AG04449 (cell line): ENCODE measurements at regions not wholly inside any gene's neighbourhood (a gene's known extent, or its start where the extent isn't known, plus 50 kb on each side); places are given as distances from the start of the nearest gene placed in this dataset.
"Not testable (repeated sequence)": the region's sequence is repeated elsewhere in the genome, so short reads cannot be mapped to it uniquely, and the experiment has no call there.

Experiments used
- CTCF ChIA-PET: fragments of 350-600 bp; formaldehyde crosslinking; extraction: SDS; loops from one replicate; lab custom pipeline; 2021; ENCODE audit warnings: antibody characterized with exemption; lab: Yijun Ruan, JAX
- POLR2A ChIA-PET: fragments of 400-600, 350-600 bp; formaldehyde crosslinking; extraction: SDS; loops from one replicate; lab custom pipeline; 2020; ENCODE audit warnings: antibody characterized with exemption, inconsistent platforms; lab: Yijun Ruan, JAX
- DNase-seq: peaks from one replicate; pipeline ENCODE4 v3.0.0-alpha.2; 2010; ENCODE audit warnings: low read depth, low spot score
- H3K4me3 ChIP-seq: 2 replicates; pipeline ENCODE4 v1.5.1; 2011; ENCODE audit warnings: low read depth, mild to moderate bottlenecking, control low read depth, low read length
- CTCF ChIP-seq: IDR thresholded peaks from one replicate; pipeline ENCODE4 v1.5.1; 2011; ENCODE audit warnings: mild to moderate bottlenecking, moderate library complexity, low read length, control low read depth, inconsistent platforms; ENCODE audit not compliant: insufficient read depth; ENCODE audit errors: missing control alignments

GRCh38 chr17:20925091-20925490 is 117.7 kb downstream of the USP22 start:
- H3K4me3 ChIP-seq = no peak overlapping the region
- CTCF ChIA-PET = no interaction called here
- DNase-seq = no peak
- no peak for TF ChIP-seq CTCF
- POLR2A ChIA-PET = no interaction called here

- ChIA-PET POLR2A (no interaction called here), CTCF (no interaction called here)
- no peak for DNase-seq
- H3K4me3 ChIP-seq = no peak overlapping the region
- no peak for TF ChIP-seq CTCF
These were observed 116.9 kb downstream of the USP22 start for GRCh38 chr17:20925954-20926353.

GRCh38 chr17:20926532-20926931 is 116.3 kb downstream of the USP22 start:
- no peak for TF ChIP-seq CTCF
- no peak for DNase-seq
- POLR2A ChIA-PET = no interaction called here
- CTCF ChIA-PET = no interaction called here
- H3K4me3 ChIP-seq = no peak overlapping the region

GRCh38 chr17:20927308-20927977 is 115.4 kb downstream of the USP22 start:
- no peak overlapping the region for H3K4me3 ChIP-seq
- DNase-seq = no peak
- ChIA-PET POLR2A (no interaction called here), CTCF (no interaction called here)
- TF ChIP-seq CTCF = no peak

DNA sequence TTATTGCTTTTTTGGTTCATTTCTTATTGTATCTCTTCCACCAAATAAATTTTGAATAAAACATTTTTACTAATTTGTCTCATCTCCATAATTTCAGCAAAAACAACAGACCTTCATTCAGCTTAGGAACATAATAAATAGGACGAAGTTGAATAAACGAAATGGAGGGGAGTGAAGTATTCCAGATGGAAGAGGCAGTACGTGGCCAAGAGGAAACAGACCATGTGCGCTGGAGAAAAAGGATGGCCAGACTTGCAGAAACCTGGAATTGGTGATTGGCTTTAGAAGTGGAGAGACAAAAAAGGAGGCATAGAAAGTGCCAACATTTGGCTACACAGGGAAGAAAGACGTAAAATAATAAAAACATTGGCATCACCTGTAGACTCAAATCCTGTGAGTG is 113.5 kb downstream of the USP22 start:
- ChIA-PET CTCF (no interaction called here), POLR2A (no interaction called here)
- TF ChIP-seq CTCF = no peak
- DNase-seq = no peak
- no peak overlapping the region for H3K4me3 ChIP-seq

DNA sequence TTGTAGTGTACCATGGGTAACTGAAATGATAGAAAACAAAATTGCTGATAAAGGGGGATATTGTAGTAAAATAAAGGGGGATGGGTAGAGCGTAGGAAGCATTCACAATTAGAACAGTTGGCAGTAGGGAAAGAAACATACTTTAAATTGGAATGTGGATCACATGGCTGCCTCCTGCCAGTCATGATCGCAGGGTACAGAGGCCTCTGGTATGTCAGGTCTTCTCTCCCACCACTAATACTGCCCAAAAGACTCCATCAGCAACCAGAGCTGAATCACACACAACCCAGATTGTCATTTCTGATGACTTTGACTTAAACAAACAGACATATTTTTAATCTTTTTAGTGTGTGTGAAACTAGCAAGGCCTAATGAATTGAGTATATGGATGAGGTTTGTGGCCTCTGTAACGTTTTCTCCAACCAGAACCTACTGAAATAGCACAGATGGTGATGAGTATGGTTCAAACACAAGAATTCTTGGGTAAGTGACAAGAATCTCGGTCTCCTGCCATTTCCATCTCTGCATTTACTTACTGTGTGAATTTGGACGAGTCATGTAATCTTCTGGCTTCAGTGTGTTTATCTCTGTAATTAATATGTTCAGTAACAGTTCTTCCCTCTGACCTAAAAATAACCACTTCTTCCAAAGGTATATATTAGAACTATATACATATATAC is 112.6 kb downstream of the USP22 start:
- CTCF ChIA-PET = no interaction called here

GRCh38 chr17:20933040-20933439 is 109.8 kb downstream of the USP22 start:
- POLR2A ChIA-PET, CTCF ChIA-PET, DNase-seq, H3K4me3 ChIP-seq: not testable (repeated sequence)

More for the DNA sequence above, 112.6 kb downstream of the USP22 start:
- no peak overlapping the region for H3K4me3 ChIP-seq
- DNase-seq = no peak
- POLR2A ChIA-PET = no interaction called here
- TF ChIP-seq CTCF = no peak
